ENCODE measurements at regions not wholly inside any gene's neighbourhood (a gene's known extent, or its start where the extent isn't known, plus 50 kb on each side); places are given as distances from the start of the nearest gene placed in this dataset.
"Not testable (repeated sequence)": the region's sequence is repeated elsewhere in the genome, so short reads cannot be mapped to it uniquely, and the experiment has no call there.

DNA sequence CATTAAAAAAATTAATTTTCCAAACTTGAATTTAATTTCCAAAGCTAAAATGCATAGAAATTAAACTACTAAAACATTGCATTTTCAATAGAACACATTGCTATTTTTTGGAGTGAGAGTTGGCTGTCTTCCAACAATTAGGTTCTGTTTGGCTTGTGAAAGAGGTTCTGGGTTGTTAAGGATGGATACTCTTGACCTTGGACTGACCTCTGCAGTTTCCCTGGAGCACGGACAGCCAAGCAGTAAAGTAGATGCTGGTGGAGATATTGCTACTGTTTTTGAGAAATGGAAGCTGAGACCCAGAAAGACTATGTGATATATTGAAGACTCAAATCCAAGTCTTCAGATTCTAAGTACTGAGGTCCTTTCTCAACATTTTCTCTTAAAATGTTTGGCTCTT is 95.9 kb upstream of the CHD6 start:
- TF ChIP-seq, protein P1, sequence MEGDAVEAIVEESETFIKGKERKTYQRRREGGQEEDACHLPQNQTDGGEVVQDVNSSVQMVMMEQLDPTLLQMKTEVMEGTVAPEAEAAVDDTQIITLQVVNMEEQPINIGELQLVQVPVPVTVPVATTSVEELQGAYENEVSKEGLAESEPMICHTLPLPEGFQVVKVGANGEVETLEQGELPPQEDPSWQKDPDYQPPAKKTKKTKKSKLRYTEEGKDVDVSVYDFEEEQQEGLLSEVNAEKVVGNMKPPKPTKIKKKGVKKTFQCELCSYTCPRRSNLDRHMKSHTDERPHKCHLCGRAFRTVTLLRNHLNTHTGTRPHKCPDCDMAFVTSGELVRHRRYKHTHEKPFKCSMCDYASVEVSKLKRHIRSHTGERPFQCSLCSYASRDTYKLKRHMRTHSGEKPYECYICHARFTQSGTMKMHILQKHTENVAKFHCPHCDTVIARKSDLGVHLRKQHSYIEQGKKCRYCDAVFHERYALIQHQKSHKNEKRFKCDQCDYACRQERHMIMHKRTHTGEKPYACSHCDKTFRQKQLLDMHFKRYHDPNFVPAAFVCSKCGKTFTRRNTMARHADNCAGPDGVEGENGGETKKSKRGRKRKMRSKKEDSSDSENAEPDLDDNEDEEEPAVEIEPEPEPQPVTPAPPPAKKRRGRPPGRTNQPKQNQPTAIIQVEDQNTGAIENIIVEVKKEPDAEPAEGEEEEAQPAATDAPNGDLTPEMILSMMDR (IDR thresholded peaks at IDR 0.05) = no peak
- TF ChIP-seq POLR2A (IDR thresholded peaks at IDR 0.05) = no peak
- H3K27ac ChIP-seq = no peak overlapping the region
- no peaks in the 10 kb centered on the region for H3K9me3 ChIP-seq
- DNase-seq = no peak
- no peak overlapping the region for H3K4me3 ChIP-seq
- no peaks in the 10 kb centered on the region for H3K36me3 ChIP-seq
- H3K27me3 ChIP-seq = no peaks in the 10 kb centered on the region
- H3K4me1 ChIP-seq = no peaks in the 10 kb centered on the region

DNA sequence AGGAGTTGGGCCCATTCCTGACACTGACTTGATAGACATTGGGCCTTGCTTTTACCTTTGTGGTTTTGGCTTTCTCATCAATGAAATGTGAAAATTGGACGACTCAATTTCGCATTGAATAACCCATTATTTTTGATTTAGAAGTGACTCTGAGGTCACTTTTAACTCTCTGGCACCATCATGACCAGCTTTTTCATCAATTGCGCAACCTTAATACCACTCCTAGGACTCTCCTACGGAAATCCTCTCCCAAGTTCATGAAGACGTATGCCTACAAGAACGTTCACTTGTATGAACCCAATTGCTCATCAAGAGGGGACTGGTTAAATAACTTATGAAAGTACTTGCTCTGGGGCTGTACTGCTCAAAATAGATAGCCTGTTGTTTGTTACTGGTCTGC is 86.7 kb upstream of the CHD6 start:
- TF ChIP-seq, protein P1 (IDR thresholded peaks at IDR 0.05) = no peak
- TF ChIP-seq POLR2A (IDR thresholded peaks at IDR 0.05) = no peak
- Histone ChIP-seq H3K27ac (no peak overlapping the region), H3K36me3 (no peaks in the 10 kb centered on the region), H3K4me3 (no peak overlapping the region), H3K27me3 (no peaks in the 10 kb centered on the region), H3K4me1 (no peaks in the 10 kb centered on the region), H3K9me3 (no peaks in the 10 kb centered on the region)
- DNase-seq = no peak

DNA sequence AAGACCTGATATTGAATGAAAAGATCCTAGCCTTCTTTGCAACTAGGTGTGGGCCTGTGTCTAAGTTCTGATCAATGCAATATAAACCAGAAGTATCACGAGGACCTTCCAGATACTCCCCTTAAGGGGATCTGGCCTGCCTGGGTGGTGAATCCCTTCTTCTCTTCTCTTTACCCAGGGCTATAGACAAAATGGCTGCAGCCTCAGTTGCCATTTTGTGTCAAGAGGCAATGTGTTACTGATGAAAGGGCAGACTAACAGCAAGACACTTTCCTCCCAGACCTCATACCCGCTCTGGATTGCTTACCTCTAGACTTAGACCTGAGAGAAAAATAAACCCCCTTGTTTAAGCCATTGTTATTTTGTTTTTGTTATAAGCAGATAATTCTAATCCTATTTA is 84.5 kb upstream of the CHD6 start:
- Histone ChIP-seq H3K27ac (no peak overlapping the region), H3K4me1 (no peaks in the 10 kb centered on the region), H3K27me3 (no peaks in the 10 kb centered on the region), H3K4me3 (no peak overlapping the region), H3K36me3 (no peaks in the 10 kb centered on the region), H3K9me3 (no peaks in the 10 kb centered on the region)
- DNase-seq = no peak
- TF ChIP-seq, protein P1 (IDR thresholded peaks at IDR 0.05) = no peak
- no peak for TF ChIP-seq POLR2A (IDR thresholded peaks at IDR 0.05)

DNA sequence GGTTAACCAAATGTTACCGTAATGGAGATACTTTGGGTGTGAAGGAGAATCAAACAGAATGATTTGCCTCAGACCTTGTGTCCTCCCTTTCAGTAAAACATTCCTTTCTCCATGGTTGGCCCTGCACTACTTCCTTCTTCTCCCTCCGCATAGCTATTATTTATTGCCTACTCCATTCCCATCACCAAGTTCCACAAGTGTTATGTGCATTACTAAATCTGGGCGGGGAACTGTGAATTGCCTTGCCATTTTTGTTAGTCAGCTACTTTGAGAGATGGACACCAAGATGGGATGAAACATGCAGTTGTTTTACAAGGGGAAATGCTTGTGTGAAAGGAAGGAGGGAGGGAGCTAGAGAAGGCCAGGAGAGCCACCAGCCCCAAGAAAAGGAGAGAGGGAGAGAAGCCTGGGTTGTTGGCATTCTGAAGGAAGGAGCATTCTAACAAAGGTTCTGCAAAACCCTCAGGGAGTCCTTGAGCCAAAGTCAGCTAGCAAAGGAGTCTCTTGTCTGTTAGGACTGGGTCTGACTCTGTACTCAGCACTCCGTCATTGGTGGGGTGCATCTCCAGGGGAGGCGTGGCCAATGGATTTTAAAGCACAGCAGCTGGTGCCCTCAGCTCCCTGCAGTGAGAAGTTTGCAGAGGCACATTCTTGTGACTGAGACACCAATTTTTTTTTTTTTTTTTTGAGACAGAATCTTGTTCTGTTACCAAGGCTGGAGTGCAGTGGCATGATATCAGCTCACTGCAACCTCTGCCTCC is 83.6 kb upstream of the CHD6 start:
- Histone ChIP-seq H3K4me1 (no peaks in the 10 kb centered on the region), H3K27ac (no peak overlapping the region), H3K36me3 (no peaks in the 10 kb centered on the region), H3K4me3 (no peak overlapping the region), H3K27me3 (no peaks in the 10 kb centered on the region), H3K9me3 (no peaks in the 10 kb centered on the region)
- TF ChIP-seq, protein P1 (IDR thresholded peaks at IDR 0.05) = no peak
- no peak for TF ChIP-seq POLR2A (IDR thresholded peaks at IDR 0.05)
- DNase-seq = no peak

DNA sequence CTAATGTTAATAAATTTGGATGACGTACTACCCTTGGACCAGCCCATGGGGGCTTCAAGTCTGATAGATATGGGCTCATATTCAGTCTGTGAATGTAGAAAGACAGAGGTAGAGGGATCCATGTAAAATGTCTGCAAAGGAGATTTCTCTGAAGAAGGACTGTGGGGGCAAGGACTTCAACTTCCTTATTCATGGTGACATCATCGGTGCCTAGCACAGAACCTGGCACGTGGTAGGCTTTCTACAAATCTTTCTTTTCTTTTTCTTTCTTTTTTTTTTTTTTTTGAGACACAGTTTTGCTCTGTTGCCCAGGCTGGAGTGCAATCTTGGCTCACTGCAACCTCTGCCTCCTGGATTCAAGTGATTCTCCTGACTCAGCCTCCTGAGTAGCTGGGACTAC is 81.5 kb upstream of the CHD6 start:
- H3K27ac ChIP-seq, H3K4me3 ChIP-seq, H3K9me3 ChIP-seq, H3K27me3 ChIP-seq, H3K4me1 ChIP-seq, H3K36me3 ChIP-seq, DNase-seq: not testable (repeated sequence)

DNA sequence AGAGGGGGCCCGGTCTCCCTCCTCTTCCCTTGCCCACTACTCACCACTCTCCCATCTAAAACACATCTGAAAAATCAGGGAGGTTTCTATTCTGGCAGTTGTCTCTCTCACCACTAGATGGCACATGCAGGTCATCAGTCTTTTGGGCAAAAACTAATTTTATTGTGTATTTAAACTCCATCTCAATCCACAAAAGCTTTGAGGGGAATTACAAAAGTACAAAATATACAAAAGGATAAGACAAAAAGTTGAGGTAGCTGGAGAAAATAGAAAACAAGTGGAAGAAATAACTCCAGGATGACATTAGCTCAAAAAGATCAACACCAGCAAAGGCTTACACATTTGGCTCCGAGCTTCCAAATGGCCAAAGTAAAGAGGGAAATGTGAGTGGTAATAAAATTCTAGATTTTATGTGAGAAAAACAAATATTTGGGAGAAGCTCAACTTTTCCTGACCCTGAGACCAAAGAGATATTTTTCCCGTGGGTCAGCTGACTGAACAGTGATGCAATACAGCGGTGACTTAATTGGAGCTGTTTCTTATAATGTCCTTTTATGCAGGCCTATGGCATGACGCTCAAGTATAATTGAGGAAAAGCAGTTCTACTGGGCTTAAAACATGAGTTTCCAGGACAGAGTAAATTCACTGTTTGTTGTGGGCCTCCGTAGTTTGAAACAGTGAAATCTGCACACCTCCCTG is 79.8 kb upstream of the CHD6 start:
- no peak overlapping the region for H3K27ac ChIP-seq
- H3K9me3 ChIP-seq = no peaks in the 10 kb centered on the region
- DNase-seq = peak in 1 of 3 donors; percentile 50
- H3K27me3 ChIP-seq = no peaks in the 10 kb centered on the region
- H3K36me3 ChIP-seq = no peaks in the 10 kb centered on the region
- no peaks in the 10 kb centered on the region for H3K4me1 ChIP-seq
- H3K4me3 ChIP-seq = no peak overlapping the region
- TF ChIP-seq POLR2A (IDR thresholded peaks at IDR 0.05) = no peak
- TF ChIP-seq, protein P1 (IDR thresholded peaks at IDR 0.05) = peak; percentile 57 to 80 (median 69)

Data from Peyer's patch (tissue), 4 donors.